ENCODE measurements at regions not wholly inside any gene's neighbourhood (a gene's known extent, or its start where the extent isn't known, plus 50 kb on each side); places are given as distances from the start of the nearest gene placed in this dataset.

DNA sequence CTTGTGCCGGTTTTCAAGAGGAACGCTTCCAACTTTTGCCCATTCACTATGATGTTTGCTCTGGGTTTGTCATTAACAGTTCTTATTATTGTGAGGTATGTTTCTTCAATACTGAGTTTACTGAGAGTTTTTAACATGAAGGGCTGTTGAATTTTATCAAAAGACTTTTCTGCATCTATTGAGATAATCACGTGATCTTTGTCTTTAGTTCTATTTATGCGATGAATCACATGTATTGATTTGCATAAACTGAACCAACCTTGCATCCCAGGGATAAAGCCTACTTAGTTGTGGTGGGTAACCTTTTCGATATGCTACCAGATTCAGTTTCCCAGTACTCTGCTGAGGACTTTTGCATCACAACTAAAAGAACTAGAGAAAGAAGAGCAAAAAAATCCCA, 318.0 kb downstream of the GASK1B start:
- H3K36me3 ChIP-seq (ENCODE audit: control insufficient read depth in 1 of 2, insufficient read depth in 2 of 2, low read length in 2 of 2): no peaks in the 10 kb centered on the region
- no peak overlapping the region for H4K91ac ChIP-seq (ENCODE audit: low read depth, low read length)
- no peak overlapping the region for H2BK120ac ChIP-seq (ENCODE audit: insufficient read depth, low read length, poor library complexity)
- no peak overlapping the region for H3K23ac ChIP-seq (ENCODE audit: low read length)
- no peak overlapping the region for H3K18ac ChIP-seq (ENCODE audit: low read length)
- H3K14ac ChIP-seq (ENCODE audit: low read length): no peak overlapping the region
- no peak overlapping the region for H3K9ac ChIP-seq (ENCODE audit: low read length)
- no peaks in the 10 kb centered on the region for H3K9me3 ChIP-seq (ENCODE audit: insufficient read depth, low read depth, low read length)
- H2AFZ ChIP-seq (ENCODE audit: insufficient read depth, low read length, poor library complexity): no peak overlapping the region
- no peak for DNase-seq
- no peak overlapping the region for H3K4ac ChIP-seq (ENCODE audit: low read depth, low read length)
- no peaks in the 10 kb centered on the region for H3K27me3 ChIP-seq (ENCODE audit: insufficient read depth, low read length)
- no peak overlapping the region for H3K4me2 ChIP-seq (ENCODE audit: low read length)
- no peaks in the 10 kb centered on the region for H3K79me1 ChIP-seq (ENCODE audit: low read length)
- no peak overlapping the region for H4K12ac ChIP-seq (ENCODE audit: low read depth, low read length)
- no peak overlapping the region for H3K4me3 ChIP-seq (ENCODE audit: low read depth, low read length)
- H3K79me2 ChIP-seq (ENCODE audit: control insufficient read depth, insufficient read depth, low read length, poor library complexity): no peaks in the 10 kb centered on the region
- no peaks in the 10 kb centered on the region for H3K4me1 ChIP-seq (ENCODE audit: control insufficient read depth in 1 of 2, insufficient read depth in 2 of 2, low read length in 2 of 2)
- H2AK5ac ChIP-seq (ENCODE audit: low read length): no peak overlapping the region
- H3K27ac ChIP-seq (ENCODE audit: low read depth, low read length): no peak overlapping the region
- no peak overlapping the region for H2BK12ac ChIP-seq (ENCODE audit: low read length)
- no peak overlapping the region for H2BK5ac ChIP-seq (ENCODE audit: low read depth, low read length, poor library complexity)
- no CpG with 5 or more reads among the region's 5 CpGs for WGBS (ENCODE audit: extremely low coverage, insufficient coverage, insufficient read length)
- H4K8ac ChIP-seq (ENCODE audit: low read depth, low read length): no peak overlapping the region

DNA sequence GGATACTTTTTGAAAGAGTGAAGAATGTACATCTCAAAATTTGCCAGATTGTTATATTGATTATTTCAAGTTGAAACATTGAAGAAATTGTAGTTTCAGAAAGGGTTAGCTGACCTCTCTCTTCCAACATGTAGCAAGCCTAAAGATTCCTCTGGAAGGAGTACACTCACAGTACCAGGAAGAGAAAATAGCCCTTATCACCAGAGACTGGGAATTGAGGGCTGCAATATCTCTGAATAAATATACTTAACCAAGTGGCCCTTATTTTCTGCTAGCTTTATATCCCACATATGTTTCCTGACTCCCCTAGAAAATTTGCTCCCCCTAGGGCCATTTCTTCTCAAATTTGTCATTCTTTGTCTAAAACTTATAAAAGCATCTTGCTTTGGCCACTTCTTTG, 332.2 kb downstream of the GASK1B start:
- Histone ChIP-seq H3K27me3 (ENCODE audit: insufficient read depth, low read length) (no peaks in the 10 kb centered on the region), H2BK12ac (ENCODE audit: low read length) (no peak overlapping the region), H3K27ac (ENCODE audit: low read depth, low read length) (no peak overlapping the region), H3K23ac (ENCODE audit: low read length) (no peak overlapping the region), H3K4me3 (ENCODE audit: low read depth, low read length) (no peak overlapping the region), H3K79me1 (ENCODE audit: low read length) (no peaks in the 10 kb centered on the region), H3K4me1 (ENCODE audit: control insufficient read depth in 1 of 2, insufficient read depth in 2 of 2, low read length in 2 of 2) (no peaks in the 10 kb centered on the region), H2AK5ac (ENCODE audit: low read length) (no peak overlapping the region), H4K91ac (ENCODE audit: low read depth, low read length) (no peak overlapping the region), H3K4me2 (ENCODE audit: low read length) (no peak overlapping the region), H3K36me3 (ENCODE audit: control insufficient read depth in 1 of 2, insufficient read depth in 2 of 2, low read length in 2 of 2) (no peaks in the 10 kb centered on the region), H2BK5ac (ENCODE audit: low read depth, low read length, poor library complexity) (no peak overlapping the region), H4K12ac (ENCODE audit: low read depth, low read length) (no peak overlapping the region), H3K18ac (ENCODE audit: low read length) (no peak overlapping the region), H3K4ac (ENCODE audit: low read depth, low read length) (no peak overlapping the region), H3K14ac (ENCODE audit: low read length) (no peak overlapping the region), H3K79me2 (ENCODE audit: control insufficient read depth, insufficient read depth, low read length, poor library complexity) (no peaks in the 10 kb centered on the region), H2AFZ (ENCODE audit: insufficient read depth, low read length, poor library complexity) (no peak overlapping the region), H3K9me3 (ENCODE audit: insufficient read depth, low read depth, low read length) (no peaks in the 10 kb centered on the region), H3K9ac (ENCODE audit: low read length) (no peak overlapping the region), H2BK120ac (ENCODE audit: insufficient read depth, low read length, poor library complexity) (no peak overlapping the region), H4K8ac (ENCODE audit: low read depth, low read length) (no peak overlapping the region)
- DNase-seq: no peak

DNA sequence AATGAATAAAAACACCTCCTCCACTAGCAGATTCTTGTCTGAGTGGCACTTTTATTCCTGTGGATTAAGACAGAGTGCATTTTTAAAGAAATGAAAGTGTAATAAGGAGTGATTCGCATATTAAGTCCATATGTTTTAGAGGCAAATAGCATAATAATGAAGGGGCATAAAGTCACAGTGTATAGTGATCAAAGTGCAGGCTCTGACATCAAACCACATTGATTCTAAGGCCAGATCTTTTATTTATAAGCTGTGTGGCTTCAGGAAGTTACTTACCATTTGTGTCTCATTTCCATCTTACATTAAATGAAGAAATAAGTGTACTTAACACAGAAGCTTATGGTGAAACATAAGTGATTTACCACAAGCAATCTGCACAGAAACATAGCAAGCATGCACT, 332.8 kb downstream of the GASK1B start:
- no peak overlapping the region for H2AFZ ChIP-seq (ENCODE audit: insufficient read depth, low read length, poor library complexity)
- no peak overlapping the region for H2BK5ac ChIP-seq (ENCODE audit: low read depth, low read length, poor library complexity)
- no peak overlapping the region for H3K4me2 ChIP-seq (ENCODE audit: low read length)
- no peak overlapping the region for H2BK12ac ChIP-seq (ENCODE audit: low read length)
- H4K8ac ChIP-seq (ENCODE audit: low read depth, low read length): no peak overlapping the region
- H3K4ac ChIP-seq (ENCODE audit: low read depth, low read length): no peak overlapping the region
- no CpG with 5 or more reads among the region's 1 CpG for WGBS (ENCODE audit: extremely low coverage, insufficient coverage, insufficient read length)
- H2BK120ac ChIP-seq (ENCODE audit: insufficient read depth, low read length, poor library complexity): no peak overlapping the region
- H3K9me3 ChIP-seq (ENCODE audit: insufficient read depth, low read depth, low read length): no peaks in the 10 kb centered on the region
- no peaks in the 10 kb centered on the region for H3K79me1 ChIP-seq (ENCODE audit: low read length)
- H3K4me3 ChIP-seq (ENCODE audit: low read depth, low read length): no peak overlapping the region
- H3K79me2 ChIP-seq (ENCODE audit: control insufficient read depth, insufficient read depth, low read length, poor library complexity): no peaks in the 10 kb centered on the region
- DNase-seq: no peak
- H3K4me1 ChIP-seq (ENCODE audit: control insufficient read depth in 1 of 2, insufficient read depth in 2 of 2, low read length in 2 of 2): no peaks in the 10 kb centered on the region
- no peak overlapping the region for H3K18ac ChIP-seq (ENCODE audit: low read length)
- H3K27ac ChIP-seq (ENCODE audit: low read depth, low read length): no peak overlapping the region
- H3K14ac ChIP-seq (ENCODE audit: low read length): no peak overlapping the region
- H2AK5ac ChIP-seq (ENCODE audit: low read length): no peak overlapping the region
- no peak overlapping the region for H4K91ac ChIP-seq (ENCODE audit: low read depth, low read length)
- no peak overlapping the region for H4K12ac ChIP-seq (ENCODE audit: low read depth, low read length)
- no peaks in the 10 kb centered on the region for H3K27me3 ChIP-seq (ENCODE audit: insufficient read depth, low read length)
- no peaks in the 10 kb centered on the region for H3K36me3 ChIP-seq (ENCODE audit: control insufficient read depth in 1 of 2, insufficient read depth in 2 of 2, low read length in 2 of 2)
- H3K23ac ChIP-seq (ENCODE audit: low read length): no peak overlapping the region
- H3K9ac ChIP-seq (ENCODE audit: low read length): no peak overlapping the region

DNA sequence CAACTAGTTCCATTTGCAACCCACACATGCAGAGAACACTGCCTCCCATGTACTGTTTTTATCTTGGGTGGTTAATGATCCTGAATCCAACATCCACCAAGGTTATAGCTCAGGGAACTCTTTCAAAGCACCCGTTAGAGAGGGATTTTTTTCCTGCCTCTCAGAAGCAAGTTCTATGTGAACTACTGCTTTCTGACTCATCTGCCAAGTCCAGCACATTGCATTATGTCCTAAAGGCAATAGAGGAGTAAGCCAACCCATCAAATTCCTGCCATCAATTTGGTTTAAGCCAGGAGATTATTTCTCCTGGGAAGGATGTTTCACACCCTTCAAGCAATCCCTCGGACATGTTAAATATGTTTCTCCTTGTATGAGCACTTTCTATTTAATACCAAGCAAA, 334.5 kb downstream of the GASK1B start:
- no peak overlapping the region for H2BK5ac ChIP-seq (ENCODE audit: low read depth, low read length, poor library complexity)
- H3K79me1 ChIP-seq (ENCODE audit: low read length): no peaks in the 10 kb centered on the region
- no peak overlapping the region for H3K4me2 ChIP-seq (ENCODE audit: low read length)
- H3K27me3 ChIP-seq (ENCODE audit: insufficient read depth, low read length): no peaks in the 10 kb centered on the region
- H2BK12ac ChIP-seq (ENCODE audit: low read length): no peak overlapping the region
- H4K8ac ChIP-seq (ENCODE audit: low read depth, low read length): no peak overlapping the region
- WGBS (ENCODE audit: extremely low coverage, insufficient coverage, insufficient read length): no CpG with 5 or more reads among the region's 2 CpGs
- no peaks in the 10 kb centered on the region for H3K36me3 ChIP-seq (ENCODE audit: control insufficient read depth in 1 of 2, insufficient read depth in 2 of 2, low read length in 2 of 2)
- H3K4me1 ChIP-seq (ENCODE audit: control insufficient read depth in 1 of 2, insufficient read depth in 2 of 2, low read length in 2 of 2): no peaks in the 10 kb centered on the region
- H3K4ac ChIP-seq (ENCODE audit: low read depth, low read length): no peak overlapping the region
- H3K79me2 ChIP-seq (ENCODE audit: control insufficient read depth, insufficient read depth, low read length, poor library complexity): no peaks in the 10 kb centered on the region
- no peak overlapping the region for H3K18ac ChIP-seq (ENCODE audit: low read length)
- H3K9ac ChIP-seq (ENCODE audit: low read length): no peak overlapping the region
- no peak overlapping the region for H2AFZ ChIP-seq (ENCODE audit: insufficient read depth, low read length, poor library complexity)
- H3K23ac ChIP-seq (ENCODE audit: low read length): no peak overlapping the region
- H3K9me3 ChIP-seq (ENCODE audit: insufficient read depth, low read depth, low read length): no peaks in the 10 kb centered on the region
- no peak overlapping the region for H3K14ac ChIP-seq (ENCODE audit: low read length)
- H2AK5ac ChIP-seq (ENCODE audit: low read length): no peak overlapping the region
- DNase-seq: no peak
- H3K27ac ChIP-seq (ENCODE audit: low read depth, low read length): no peak overlapping the region
- no peak overlapping the region for H4K12ac ChIP-seq (ENCODE audit: low read depth, low read length)
- no peak overlapping the region for H4K91ac ChIP-seq (ENCODE audit: low read depth, low read length)
- H3K4me3 ChIP-seq (ENCODE audit: low read depth, low read length): no peak overlapping the region
- H2BK120ac ChIP-seq (ENCODE audit: insufficient read depth, low read length, poor library complexity): no peak overlapping the region

All from trophoblast cell (in vitro differentiated cells and primary cell).